Erythroblast (primary cell): ENCODE measurements at regions not wholly inside any gene's neighbourhood (a gene's known extent, or its start where the extent isn't known, plus 50 kb on each side); places are given as distances from the start of the nearest gene placed in this dataset.

Source experiments
- DNase-seq, 2 experiments: peaks; one replicate each; lab custom pipeline; 2025; lab: John Stamatoyannopoulos, UW
- GATA1 ChIP-seq: IDR thresholded peaks from 2 replicates; pipeline ENCODE4 v1.6.1; 2011; ENCODE audit warnings: low read depth, mild to moderate bottlenecking, control low read depth, low read length, moderate library complexity
- POLR2A ChIP-seq: IDR thresholded peaks from 2 replicates; pipeline ENCODE4 v1.6.1; 2011; ENCODE audit warnings: mild to moderate bottlenecking, low read length

- no peak for DNase-seq
- TF ChIP-seq POLR2A, result no peak
- no peak for TF ChIP-seq GATA1
These were observed 64.4 kb upstream of the BTG1 start for GRCh38 chr12:92210071-92210470.

DNA sequence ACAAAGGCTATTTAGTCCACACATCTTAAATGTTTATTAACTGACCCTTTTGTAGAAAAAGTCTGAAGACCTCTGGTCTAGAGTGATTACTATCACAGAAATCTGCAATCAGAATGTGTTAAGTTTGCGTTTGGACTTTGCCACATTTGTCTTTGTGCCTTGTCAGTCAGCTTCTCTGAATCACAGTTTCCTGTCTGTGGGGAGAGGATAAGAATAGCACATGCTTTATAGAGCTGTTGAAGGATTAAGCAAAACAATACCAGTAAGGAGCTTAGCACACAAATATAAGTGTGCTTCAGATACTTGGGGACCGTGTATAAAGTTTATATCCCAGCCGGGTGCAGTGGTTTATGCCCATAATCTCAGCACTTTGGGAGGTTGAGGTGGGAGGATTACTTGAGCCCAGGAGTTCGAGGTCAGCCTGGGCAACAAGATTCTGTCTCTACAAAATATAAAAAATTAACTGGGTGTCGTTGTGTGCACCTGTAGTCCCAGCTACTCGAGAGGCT, 63.0 kb upstream of the BTG1 start:
- TF ChIP-seq GATA1 (no peak), POLR2A (no peak)
- no peak for DNase-seq

GRCh38 chr12:92206596-92206995, 61.0 kb upstream of the BTG1 start:
- TF ChIP-seq POLR2A (no peak), GATA1 (no peak)

GRCh38 chr12:92206011-92206410, 60.4 kb upstream of the BTG1 start:
- peak in 1 of 2 experiments; percentile 4 for DNase-seq
- TF ChIP-seq POLR2A (no peak), GATA1 (no peak)

More at GRCh38 chr12:92206596-92206995, 61.0 kb upstream of the BTG1 start:
- DNase-seq, result peak; percentile 5 to 57

DNA sequence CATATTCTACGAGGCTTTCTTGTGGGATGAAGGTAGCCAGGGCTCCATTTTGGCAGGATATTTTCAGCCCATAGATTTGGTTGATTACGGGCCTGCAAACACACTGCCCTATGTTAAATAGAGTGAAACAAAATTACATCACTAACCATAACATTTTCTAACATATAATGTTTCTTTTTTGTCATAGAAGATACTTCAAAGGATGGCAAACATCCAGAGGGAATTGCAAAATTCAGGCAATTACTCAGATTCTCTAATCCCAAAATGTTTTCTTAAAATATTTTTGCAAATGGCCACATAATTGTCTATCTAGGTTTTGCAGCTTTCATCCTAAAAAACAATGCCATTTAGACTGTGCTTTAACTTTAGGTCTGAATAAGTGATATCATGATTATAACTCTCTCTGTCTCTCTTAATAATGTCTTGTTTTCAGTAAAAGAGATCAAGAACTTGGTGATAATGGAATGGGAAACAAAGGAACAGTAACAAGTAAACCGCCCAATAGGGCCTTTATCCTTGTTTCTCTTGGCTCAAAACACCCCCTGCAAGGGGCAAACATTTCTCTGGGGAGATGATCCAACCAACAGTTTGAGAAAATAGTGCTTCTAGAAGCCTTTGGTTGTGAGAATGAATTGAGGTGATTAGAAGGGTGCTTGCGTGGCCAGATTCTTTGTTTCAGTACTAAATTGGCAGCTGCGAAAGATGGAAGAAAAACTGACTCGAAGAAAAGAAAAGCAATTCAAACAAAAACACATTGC, 54.4 kb upstream of the BTG1 start:
- DNase-seq, result no peak
- TF ChIP-seq POLR2A (no peak), GATA1 (no peak)

DNA sequence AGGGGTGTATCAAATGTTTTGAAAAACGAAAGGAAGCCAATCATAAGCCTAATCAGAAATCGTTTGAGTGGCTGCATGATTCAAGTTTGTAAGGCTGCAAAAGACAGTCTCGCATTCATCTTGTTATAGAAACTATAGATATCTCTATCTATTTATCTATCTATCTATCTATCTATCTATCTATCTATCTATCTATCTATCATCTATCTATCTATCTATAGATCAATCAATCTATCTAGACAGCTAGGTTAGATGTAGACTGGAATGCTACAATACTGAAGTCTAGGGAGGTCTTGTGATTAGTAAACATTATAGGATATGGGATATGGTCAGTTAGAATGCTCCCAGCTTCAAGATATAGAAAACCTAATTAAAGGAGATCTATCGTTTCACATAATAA, 52.2 kb upstream of the BTG1 start:
- DNase-seq, result no peak
- no peak for TF ChIP-seq POLR2A
- TF ChIP-seq GATA1, result no peak

DNA sequence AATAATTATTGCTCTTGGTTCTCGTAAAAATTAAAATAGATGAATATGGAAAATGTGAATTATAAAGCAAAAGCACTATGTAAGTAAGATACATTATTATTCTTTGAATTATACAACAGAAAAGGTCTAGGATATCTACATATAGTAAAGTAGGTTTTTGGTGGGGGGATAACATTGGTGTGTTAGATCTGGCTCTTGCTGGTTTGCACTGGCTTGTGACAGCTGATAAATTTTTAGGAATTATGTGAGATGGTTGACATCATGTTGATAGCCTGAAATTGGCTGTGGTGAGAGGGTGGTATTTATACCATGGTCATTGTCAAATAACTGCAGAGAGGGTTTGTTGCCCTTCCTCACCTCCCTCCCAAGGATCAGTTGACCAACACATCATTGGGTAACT, 50.7 kb upstream of the BTG1 start:
- TF ChIP-seq GATA1, result no peak
- TF ChIP-seq POLR2A, result no peak

More for the DNA sequence above, 50.7 kb upstream of the BTG1 start:
- no peak for DNase-seq
